A549 (cell line): ENCODE measurements at regions not wholly inside any gene's neighbourhood (a gene's known extent, or its start where the extent isn't known, plus 50 kb on each side); places are given as distances from the start of the nearest gene placed in this dataset.

ENCODE experiments used
- JUNB ChIP-seq: fragments of >200 bp; sonication (Bioruptor Twin); formaldehyde crosslinking; IDR thresholded peaks from 2 replicates; pipeline ENCODE4 v1.6.1; 2016
- KDM1A ChIP-seq: fragments of 200-600 bp; sonication (generic); IDR thresholded peaks from 2 replicates; pipeline ENCODE4 v1.6.1; 2016; ENCODE audit warnings: low read depth, mild to moderate bottlenecking
- KDM5A ChIP-seq: fragments of 200-600 bp; sonication (generic); IDR thresholded peaks from 2 replicates; pipeline ENCODE4 v1.6.1; 2016; ENCODE audit warnings: antibody characterized with exemption, mild to moderate bottlenecking
- POLR2A ChIP-seq: IDR thresholded peaks from 2 replicates; pipeline ENCODE4 v1.6.1; 2012; ENCODE audit warnings: mild to moderate bottlenecking, low read length
- POLR2AphosphoS2 ChIP-seq: conservative IDR thresholded peaks from 2 replicates; pipeline ENCODE4 v1.6.1; 2012; ENCODE audit warnings: low read length, improper control_type of control experiment, inconsistent platforms
- RAD21 ChIP-seq, 2 experiments: fragments of >200 bp in 1 of 2; sonication (Bioruptor Twin) in 1 of 2; formaldehyde crosslinking in 1 of 2; IDR thresholded peaks in 1 of 2; conservative IDR thresholded peaks in 1 of 2; 2 replicates in 1 of 2; 3 replicates in 1 of 2; pipeline ENCODE4 v1.6.1; 2012 to 2018; ENCODE audit warnings: inconsistent platforms in 1 of 2
- TF ChIP-seq, protein P1 (sequence below): fragments of >200 bp; sonication (Bioruptor Twin); formaldehyde crosslinking; IDR thresholded peaks from 3 replicates; pipeline ENCODE4 v1.5.1; 2016
- TF ChIP-seq, protein P2 (sequence below): fragments of 450-650 bp; IDR thresholded peaks from 2 replicates; pipeline ENCODE4 v1.6.1; 2014; ENCODE audit warnings: antibody characterized with exemption
- TF ChIP-seq, protein P3 (sequence below): IDR thresholded peaks from 2 replicates; pipeline ENCODE4 v1.6.1; 2012

DNA sequence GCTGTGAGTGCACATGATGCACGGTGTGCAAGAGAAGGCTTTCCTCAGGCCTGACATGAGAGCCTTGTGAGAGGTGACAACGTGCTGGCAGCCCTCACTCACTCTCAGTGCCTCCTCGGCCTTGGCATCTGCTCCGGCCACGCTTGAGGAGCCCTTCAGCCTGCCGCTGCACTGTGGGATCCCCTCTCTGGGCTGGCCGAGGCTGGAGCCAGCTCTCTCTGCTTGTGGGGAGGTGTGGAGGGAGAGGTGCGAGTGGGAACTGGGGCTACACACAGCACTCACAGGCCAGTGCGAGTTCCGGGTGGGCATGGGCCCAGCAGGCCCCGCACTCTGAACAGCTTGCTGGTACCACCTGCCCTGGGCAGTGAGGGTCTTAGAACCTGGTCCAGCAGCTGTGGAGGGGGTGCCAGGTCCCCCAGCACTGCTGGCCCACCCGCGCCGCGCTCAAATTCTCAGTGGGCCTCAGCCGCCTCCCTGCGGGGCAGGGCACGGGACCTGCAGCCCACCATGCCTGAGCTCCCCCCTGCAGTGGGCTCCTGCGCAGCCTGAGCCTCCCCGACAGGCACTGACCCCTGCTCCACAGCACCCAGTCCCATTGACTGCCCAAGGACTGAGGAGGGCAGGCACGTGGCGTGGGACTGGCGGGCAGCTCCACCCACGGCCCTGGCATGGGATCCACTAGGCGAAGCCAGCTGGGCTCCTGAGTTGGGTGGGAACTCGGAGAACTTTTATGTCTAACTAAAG is 74.9 kb upstream of the BMP5 start:
- TF ChIP-seq KDM5A (no peak), KDM1A (no peak), POLR2A (no peak), RAD21 (conservative IDR thresholded peaks at IDR 0.05 in 1 of 2, IDR thresholded peaks at IDR 0.05 in 1 of 2) (no peak), JUNB (no peak), POLR2AphosphoS2 (no peak)
- TF ChIP-seq, protein P1, sequence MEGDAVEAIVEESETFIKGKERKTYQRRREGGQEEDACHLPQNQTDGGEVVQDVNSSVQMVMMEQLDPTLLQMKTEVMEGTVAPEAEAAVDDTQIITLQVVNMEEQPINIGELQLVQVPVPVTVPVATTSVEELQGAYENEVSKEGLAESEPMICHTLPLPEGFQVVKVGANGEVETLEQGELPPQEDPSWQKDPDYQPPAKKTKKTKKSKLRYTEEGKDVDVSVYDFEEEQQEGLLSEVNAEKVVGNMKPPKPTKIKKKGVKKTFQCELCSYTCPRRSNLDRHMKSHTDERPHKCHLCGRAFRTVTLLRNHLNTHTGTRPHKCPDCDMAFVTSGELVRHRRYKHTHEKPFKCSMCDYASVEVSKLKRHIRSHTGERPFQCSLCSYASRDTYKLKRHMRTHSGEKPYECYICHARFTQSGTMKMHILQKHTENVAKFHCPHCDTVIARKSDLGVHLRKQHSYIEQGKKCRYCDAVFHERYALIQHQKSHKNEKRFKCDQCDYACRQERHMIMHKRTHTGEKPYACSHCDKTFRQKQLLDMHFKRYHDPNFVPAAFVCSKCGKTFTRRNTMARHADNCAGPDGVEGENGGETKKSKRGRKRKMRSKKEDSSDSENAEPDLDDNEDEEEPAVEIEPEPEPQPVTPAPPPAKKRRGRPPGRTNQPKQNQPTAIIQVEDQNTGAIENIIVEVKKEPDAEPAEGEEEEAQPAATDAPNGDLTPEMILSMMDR, result no peak
- TF ChIP-seq, protein P2, sequence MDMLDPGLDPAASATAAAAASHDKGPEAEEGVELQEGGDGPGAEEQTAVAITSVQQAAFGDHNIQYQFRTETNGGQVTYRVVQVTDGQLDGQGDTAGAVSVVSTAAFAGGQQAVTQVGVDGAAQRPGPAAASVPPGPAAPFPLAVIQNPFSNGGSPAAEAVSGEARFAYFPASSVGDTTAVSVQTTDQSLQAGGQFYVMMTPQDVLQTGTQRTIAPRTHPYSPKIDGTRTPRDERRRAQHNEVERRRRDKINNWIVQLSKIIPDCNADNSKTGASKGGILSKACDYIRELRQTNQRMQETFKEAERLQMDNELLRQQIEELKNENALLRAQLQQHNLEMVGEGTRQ, result no peak
- TF ChIP-seq, protein P3, sequence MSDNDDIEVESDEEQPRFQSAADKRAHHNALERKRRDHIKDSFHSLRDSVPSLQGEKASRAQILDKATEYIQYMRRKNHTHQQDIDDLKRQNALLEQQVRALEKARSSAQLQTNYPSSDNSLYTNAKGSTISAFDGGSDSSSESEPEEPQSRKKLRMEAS, result no peak
